ENCODE measurements at regions not wholly inside any gene's neighbourhood (a gene's known extent, or its start where the extent isn't known, plus 50 kb on each side); places are given as distances from the start of the nearest gene placed in this dataset.

DNA sequence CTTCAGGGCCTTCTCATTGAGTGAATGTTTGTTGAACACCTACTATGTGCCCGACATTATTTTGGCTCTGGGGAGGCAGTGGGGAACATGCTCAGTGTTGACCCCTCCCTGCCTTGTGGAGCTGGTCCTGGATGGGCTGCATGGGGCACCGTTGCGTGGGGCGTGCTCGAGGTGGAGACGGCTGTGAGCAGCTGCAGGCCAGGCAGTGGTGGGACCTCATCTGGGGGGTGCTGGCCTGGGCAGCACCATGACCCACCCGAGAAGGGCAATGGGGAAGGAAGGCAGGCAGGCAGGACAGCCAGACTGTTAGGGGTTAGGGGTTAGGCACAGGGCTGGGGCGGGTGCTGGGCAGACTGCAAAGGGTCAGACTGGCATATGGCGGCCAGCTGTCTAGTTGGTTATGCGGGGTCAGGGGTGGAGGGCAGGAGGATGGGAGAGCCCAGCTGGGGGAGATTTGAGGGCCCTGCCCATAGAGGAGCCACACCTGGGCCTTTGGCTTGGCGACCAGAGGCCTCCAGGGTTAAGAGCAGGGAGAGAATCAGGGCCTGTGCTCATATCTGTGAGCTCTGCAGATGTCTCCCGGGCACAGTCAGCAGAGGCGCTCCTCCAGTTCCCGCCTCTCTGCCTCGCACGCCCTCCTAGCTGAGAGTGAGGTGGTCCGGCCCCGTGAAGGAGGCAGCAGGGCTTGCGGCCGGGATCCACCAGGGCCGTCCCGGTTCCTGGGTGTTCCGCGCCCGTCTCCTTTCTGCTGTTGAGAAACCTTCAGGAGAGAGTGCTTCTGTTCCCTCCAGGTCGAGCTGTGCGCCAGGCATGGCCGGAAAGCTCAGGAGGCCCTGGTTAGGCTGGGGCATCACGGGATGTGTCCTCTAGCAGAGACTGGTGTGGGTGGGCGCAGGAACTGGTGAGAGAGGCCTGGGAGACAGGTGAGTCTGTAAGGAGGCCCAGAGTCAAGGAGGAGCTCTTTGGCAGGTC, 73.3 kb downstream of the RGS12 start:
- H3K27ac ChIP-seq: no peak overlapping the region
- no peak for TF ChIP-seq POLR2A (IDR thresholded peaks at IDR 0.05)
- no peak for TF ChIP-seq POLR2AphosphoS5 (IDR thresholded peaks at IDR 0.05)
- no peak for TF ChIP-seq EP300 (IDR thresholded peaks at IDR 0.05)
- TF ChIP-seq, protein P1, sequence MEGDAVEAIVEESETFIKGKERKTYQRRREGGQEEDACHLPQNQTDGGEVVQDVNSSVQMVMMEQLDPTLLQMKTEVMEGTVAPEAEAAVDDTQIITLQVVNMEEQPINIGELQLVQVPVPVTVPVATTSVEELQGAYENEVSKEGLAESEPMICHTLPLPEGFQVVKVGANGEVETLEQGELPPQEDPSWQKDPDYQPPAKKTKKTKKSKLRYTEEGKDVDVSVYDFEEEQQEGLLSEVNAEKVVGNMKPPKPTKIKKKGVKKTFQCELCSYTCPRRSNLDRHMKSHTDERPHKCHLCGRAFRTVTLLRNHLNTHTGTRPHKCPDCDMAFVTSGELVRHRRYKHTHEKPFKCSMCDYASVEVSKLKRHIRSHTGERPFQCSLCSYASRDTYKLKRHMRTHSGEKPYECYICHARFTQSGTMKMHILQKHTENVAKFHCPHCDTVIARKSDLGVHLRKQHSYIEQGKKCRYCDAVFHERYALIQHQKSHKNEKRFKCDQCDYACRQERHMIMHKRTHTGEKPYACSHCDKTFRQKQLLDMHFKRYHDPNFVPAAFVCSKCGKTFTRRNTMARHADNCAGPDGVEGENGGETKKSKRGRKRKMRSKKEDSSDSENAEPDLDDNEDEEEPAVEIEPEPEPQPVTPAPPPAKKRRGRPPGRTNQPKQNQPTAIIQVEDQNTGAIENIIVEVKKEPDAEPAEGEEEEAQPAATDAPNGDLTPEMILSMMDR (IDR thresholded peaks at IDR 0.05): no peak
- H3K36me3 ChIP-seq: no peaks in the 10 kb centered on the region
- no peaks in the 10 kb centered on the region for H3K9me3 ChIP-seq
- H3K4me3 ChIP-seq: no peak overlapping the region
- no peaks in the 10 kb centered on the region for H3K27me3 ChIP-seq
- peaks cover 0 to 26% (median 19%) of the 10 kb centered on the region in 3 donors for H3K4me1 ChIP-seq
- no peak for ATAC-seq
- 100% methylated on average over 5 of the region's 30 CpGs; no CpG with 5 or more reads in 1 of the 2 donors for WGBS, 2 donors (ENCODE audit: low coverage in 1 of 2)

DNA sequence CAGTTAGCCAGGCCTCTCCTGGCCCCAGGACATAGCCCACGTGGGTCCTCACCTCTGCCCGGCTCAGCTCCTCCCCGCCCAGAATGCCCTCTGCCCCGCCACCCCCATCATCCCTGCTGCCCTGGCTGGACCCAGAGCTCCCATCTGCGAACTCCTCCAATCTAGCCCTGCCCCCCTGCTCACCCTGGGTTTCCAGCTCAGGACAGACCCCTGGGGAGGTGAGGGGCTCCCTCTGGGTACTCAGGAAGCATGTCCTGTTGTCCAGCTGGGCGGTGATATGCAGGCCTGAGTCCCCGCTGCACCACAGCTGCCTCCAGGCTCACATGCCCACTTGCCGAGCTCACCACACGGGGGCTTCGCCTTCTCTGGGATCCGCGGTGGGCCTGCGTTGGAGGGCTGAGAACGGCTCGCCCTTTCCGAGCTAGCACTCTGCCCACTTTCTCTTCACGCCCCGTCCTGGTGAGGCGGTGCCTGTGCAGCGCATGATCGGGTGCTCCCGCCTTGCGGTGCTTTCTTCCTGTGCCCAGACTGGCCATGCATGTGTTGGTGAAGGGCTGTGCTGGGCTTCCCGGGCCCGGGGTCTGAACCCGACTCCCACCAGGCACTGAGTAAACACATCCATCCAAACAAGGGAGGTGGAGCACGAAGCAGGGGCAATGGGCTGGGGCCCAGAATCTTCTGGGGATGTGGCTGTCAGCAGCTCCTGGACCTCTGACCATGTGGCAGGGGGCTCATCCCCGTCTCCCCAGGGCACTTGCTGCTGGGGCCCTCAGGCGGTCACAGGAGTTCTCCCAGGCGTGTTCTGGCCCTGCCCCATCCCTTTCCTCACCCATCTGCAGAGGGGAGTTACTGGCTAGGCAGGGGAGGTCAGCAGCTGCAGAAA, 74.3 kb downstream of the RGS12 start:
- H3K27me3 ChIP-seq: no peaks in the 10 kb centered on the region
- H3K36me3 ChIP-seq: no peaks in the 10 kb centered on the region
- no peak overlapping the region for H3K4me3 ChIP-seq
- WGBS, 2 donors (ENCODE audit: low coverage in 1 of 2): 83% methylated on average over 4 of the region's 30 CpGs; no CpG with 5 or more reads in 1 of the 2 donors
- H3K4me1 ChIP-seq: peaks cover 0 to 36% (median 19%) of the 10 kb centered on the region in 3 donors
- ATAC-seq: no peak
- H3K27ac ChIP-seq: no peak overlapping the region
- no peaks in the 10 kb centered on the region for H3K9me3 ChIP-seq
- TF ChIP-seq, protein P1 (IDR thresholded peaks at IDR 0.05): no peak
- no peak for TF ChIP-seq POLR2AphosphoS5 (IDR thresholded peaks at IDR 0.05)
- no peak for TF ChIP-seq EP300 (IDR thresholded peaks at IDR 0.05)
- TF ChIP-seq POLR2A (IDR thresholded peaks at IDR 0.05): no peak

GRCh38 chr4:3367866-3368265, 73.9 kb upstream of the HGFAC start:
- no peak for ATAC-seq
- Histone ChIP-seq H3K4me1 (peaks cover 0 to 42% (median 19%) of the 10 kb centered on the region in 3 donors), H3K36me3 (no peaks in the 10 kb centered on the region), H3K4me3 (no peak overlapping the region), H3K9me3 (no peaks in the 10 kb centered on the region), H3K27ac (no peak overlapping the region), H3K27me3 (no peaks in the 10 kb centered on the region)
- 88 to 89% methylated on average over 4 to 6 of the region's 12 CpGs for WGBS, 2 donors (ENCODE audit: low coverage in 1 of 2)
- TF ChIP-seq, protein P1 (IDR thresholded peaks at IDR 0.05): no peak
- no peak for TF ChIP-seq POLR2AphosphoS5 (IDR thresholded peaks at IDR 0.05)
- TF ChIP-seq POLR2A (IDR thresholded peaks at IDR 0.05): no peak
- TF ChIP-seq EP300 (IDR thresholded peaks at IDR 0.05): no peak

DNA sequence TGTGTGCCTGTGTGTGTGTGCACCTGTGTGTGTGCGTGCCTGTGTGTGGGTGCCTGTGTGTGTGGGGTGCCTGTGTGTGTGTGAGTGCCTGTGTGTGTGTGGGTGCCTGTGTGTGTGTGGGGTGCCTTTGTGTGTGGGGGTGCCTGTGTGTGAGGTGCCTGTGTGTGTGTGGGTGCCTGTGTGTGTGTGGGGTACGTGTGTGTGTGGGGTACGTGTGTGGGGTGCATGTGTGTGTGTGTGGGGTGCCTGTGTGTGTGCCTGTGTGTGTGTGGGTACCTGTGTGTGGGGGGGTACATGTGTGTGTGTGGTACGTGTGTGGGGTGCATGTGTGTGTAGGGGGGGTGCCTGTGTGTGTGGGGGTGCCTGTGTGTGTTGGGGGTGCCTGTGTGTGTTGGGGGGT, 73.4 kb upstream of the HGFAC start:
- Histone ChIP-seq H3K36me3 (no peaks in the 10 kb centered on the region), H3K27ac (no peak overlapping the region), H3K27me3 (no peaks in the 10 kb centered on the region), H3K4me1 (peaks cover 0 to 42% (median 19%) of the 10 kb centered on the region in 3 donors), H3K9me3 (no peaks in the 10 kb centered on the region), H3K4me3 (no peak overlapping the region)
- ATAC-seq: no peak
- WGBS, 2 donors (ENCODE audit: low coverage in 1 of 2): no CpG with 5 or more reads among the region's 4 CpGs
- TF ChIP-seq POLR2A (IDR thresholded peaks at IDR 0.05) (no peak), EP300 (IDR thresholded peaks at IDR 0.05) (no peak), POLR2AphosphoS5 (IDR thresholded peaks at IDR 0.05) (no peak)
- TF ChIP-seq, protein P1 (IDR thresholded peaks at IDR 0.05): no peak
